ENCODE measurements at regions not wholly inside any gene's neighbourhood (a gene's known extent, or its start where the extent isn't known, plus 50 kb on each side); places are given as distances from the start of the nearest gene placed in this dataset.

DNA sequence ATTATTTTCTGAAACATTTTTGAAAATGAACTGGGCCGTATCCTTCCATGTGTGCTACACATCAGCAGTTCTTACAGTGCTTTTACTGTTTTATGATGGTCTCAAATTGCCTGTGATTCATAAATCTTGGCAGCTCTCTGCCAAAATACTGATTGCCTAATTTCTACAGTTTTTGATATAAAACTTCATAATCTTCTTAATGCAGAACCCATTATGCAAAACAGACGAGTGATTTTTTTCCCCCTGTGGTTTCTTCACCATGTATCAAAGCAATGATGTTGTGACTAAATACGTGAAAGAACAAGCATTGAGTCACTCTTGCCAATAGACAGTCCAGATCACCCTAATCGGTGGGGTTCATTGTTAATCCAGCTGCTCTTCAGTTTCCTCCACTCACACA, 156.4 kb upstream of the WDR1 start:
- TF ChIP-seq YY1 (IDR thresholded peaks at IDR 0.05; ENCODE audit: insufficient read depth, insufficient read length) (no peak), SUZ12 (IDR thresholded peaks at IDR 0.05; ENCODE audit: extremely low read depth, insufficient read depth, insufficient read length) (no peak), ZNF274 (IDR thresholded peaks at IDR 0.05; ENCODE audit: low read depth, low read length) (no peak)

All from NT2/D1 (cell line).